ENCODE measurements at regions not wholly inside any gene's neighbourhood (a gene's known extent, or its start where the extent isn't known, plus 50 kb on each side); places are given as distances from the start of the nearest gene placed in this dataset.

GRCh38 chr3:176078906-176079305 lies 1118.4 kb downstream of the TBL1XR1 start:
- TF ChIP-seq Cebpa-rat (IDR thresholded peaks at IDR 0.05), result no peak
- no peaks in the 10 kb centered on the region for H3K27me3 ChIP-seq
- no peak overlapping the region for H3K27ac ChIP-seq
- H3K36me3 ChIP-seq, result no peaks in the 10 kb centered on the region
- H3K4me3 ChIP-seq, result no peak overlapping the region
- no peak overlapping the region for H3K4me2 ChIP-seq
- no peak overlapping the region for H3K9ac ChIP-seq
- H4K20me1 ChIP-seq, result no peaks in the 10 kb centered on the region
- no peaks in the 10 kb centered on the region for H3K9me3 ChIP-seq (replicated peaks in 1 of 11)
- peaks cover 0 to 6% (median 0%) of the 10 kb centered on the region in 10 experiments; a peak in 1 of 20 replicates for H3K4me1 ChIP-seq

GRCh38 chr3:176075491-176075890 lies 1121.8 kb downstream of the TBL1XR1 start:
- Histone ChIP-seq H3K4me3 (no peak overlapping the region), H4K20me1 (no peaks in the 10 kb centered on the region), H3K36me3 (no peaks in the 10 kb centered on the region), H3K9me3 (replicated peaks in 1 of 11) (no peaks in the 10 kb centered on the region), H3K4me2 (no peak overlapping the region), H3K4me1 (peaks cover 0 to 6% (median 0%) of the 10 kb centered on the region in 10 experiments; a peak in 1 of 20 replicates), H3K27me3 (no peaks in the 10 kb centered on the region), H3K27ac (no peak overlapping the region), H3K9ac (no peak overlapping the region)
- no peak for TF ChIP-seq Cebpa-rat (IDR thresholded peaks at IDR 0.05)

DNA sequence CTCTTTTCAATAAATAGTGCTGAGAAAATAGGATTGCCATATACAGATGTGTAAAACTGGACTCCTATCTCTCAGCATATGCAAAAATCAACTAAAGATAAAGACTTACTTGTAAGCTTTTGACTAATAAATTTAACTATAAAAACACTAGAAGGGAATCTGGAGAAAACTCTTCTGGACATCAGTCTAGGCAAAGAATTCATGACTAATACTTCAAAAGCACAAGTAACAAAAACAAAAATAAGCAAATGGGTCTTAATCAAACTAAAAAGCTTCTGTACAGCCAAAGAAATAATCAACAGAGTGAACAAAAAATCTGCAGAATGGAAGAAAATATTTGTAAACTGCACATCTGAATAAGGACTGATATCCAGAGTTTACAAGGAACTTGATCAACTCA lies 1122.2 kb downstream of the TBL1XR1 start:
- no peaks in the 10 kb centered on the region for H3K27me3 ChIP-seq
- no peaks in the 10 kb centered on the region for H3K9me3 ChIP-seq (replicated peaks in 1 of 11)
- H3K4me2 ChIP-seq, result no peak overlapping the region
- H4K20me1 ChIP-seq, result no peaks in the 10 kb centered on the region
- H3K4me3 ChIP-seq, result no peak overlapping the region
- peaks cover 0 to 6% (median 0%) of the 10 kb centered on the region in 10 experiments; a peak in 1 of 20 replicates for H3K4me1 ChIP-seq
- no peak for TF ChIP-seq Cebpa-rat (IDR thresholded peaks at IDR 0.05)
- H3K27ac ChIP-seq, result no peak overlapping the region
- H3K36me3 ChIP-seq, result no peaks in the 10 kb centered on the region
- H3K9ac ChIP-seq, result no peak overlapping the region

- H3K36me3 ChIP-seq, result no peaks in the 10 kb centered on the region
- H3K27ac ChIP-seq, result no peak overlapping the region
- H3K4me1 ChIP-seq, result peaks cover 0 to 5% (median 0%) of the 10 kb centered on the region in 10 experiments; a peak in 1 of 20 replicates
- no peaks in the 10 kb centered on the region for H3K27me3 ChIP-seq
- no peaks in the 10 kb centered on the region for H4K20me1 ChIP-seq
- H3K9ac ChIP-seq, result no peak overlapping the region
- TF ChIP-seq Cebpa-rat (IDR thresholded peaks at IDR 0.05), result no peak
- H3K4me2 ChIP-seq, result no peak overlapping the region
- H3K9me3 ChIP-seq (replicated peaks in 1 of 11), result no peaks in the 10 kb centered on the region
- H3K4me3 ChIP-seq, result no peak overlapping the region
Observed at GRCh38 chr3:176074096-176074495, 1123.2 kb downstream of the TBL1XR1 start.

DNA sequence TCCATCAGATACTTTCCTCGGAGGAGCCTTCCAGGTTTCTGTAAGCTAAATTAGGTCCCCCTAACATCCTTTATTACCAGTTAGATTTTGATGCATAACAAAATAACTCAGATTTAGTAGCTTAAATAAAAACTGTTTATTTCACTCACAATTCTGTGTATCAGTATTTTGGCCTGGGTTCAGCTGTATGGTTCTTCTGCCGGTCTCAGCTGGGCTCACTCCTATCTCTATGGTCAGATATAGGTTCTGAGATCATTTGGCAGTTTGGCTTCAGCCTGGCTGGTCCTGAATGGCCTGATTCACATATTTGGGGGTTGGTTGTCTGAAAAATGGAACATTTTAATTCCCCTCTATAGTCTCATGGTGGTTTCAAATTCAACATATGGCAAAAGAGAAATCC lies 1125.3 kb downstream of the TBL1XR1 start:
- H3K4me3 ChIP-seq, result no peak overlapping the region
- H3K27me3 ChIP-seq, result no peaks in the 10 kb centered on the region
- no peak overlapping the region for H3K27ac ChIP-seq
- no peak overlapping the region for H3K9ac ChIP-seq
- no peak for TF ChIP-seq Cebpa-rat (IDR thresholded peaks at IDR 0.05)
- no peak overlapping the region for H3K4me2 ChIP-seq
- no peaks in the 10 kb centered on the region for H4K20me1 ChIP-seq
- H3K4me1 ChIP-seq, result no peaks in the 10 kb centered on the region
- no peaks in the 10 kb centered on the region for H3K36me3 ChIP-seq
- no peaks in the 10 kb centered on the region for H3K9me3 ChIP-seq (replicated peaks in 1 of 11)

- Histone ChIP-seq H3K4me2 (no peak overlapping the region), H3K27ac (no peak overlapping the region), H3K4me1 (no peaks in the 10 kb centered on the region), H3K4me3 (no peak overlapping the region), H3K27me3 (no peaks in the 10 kb centered on the region), H3K9ac (no peak overlapping the region), H4K20me1 (no peaks in the 10 kb centered on the region), H3K9me3 (replicated peaks in 1 of 11) (no peaks in the 10 kb centered on the region), H3K36me3 (no peaks in the 10 kb centered on the region)
- no peak for TF ChIP-seq Cebpa-rat (IDR thresholded peaks at IDR 0.05)
Observed at GRCh38 chr3:176068750-176069149, 1128.5 kb downstream of the TBL1XR1 start.

DNA sequence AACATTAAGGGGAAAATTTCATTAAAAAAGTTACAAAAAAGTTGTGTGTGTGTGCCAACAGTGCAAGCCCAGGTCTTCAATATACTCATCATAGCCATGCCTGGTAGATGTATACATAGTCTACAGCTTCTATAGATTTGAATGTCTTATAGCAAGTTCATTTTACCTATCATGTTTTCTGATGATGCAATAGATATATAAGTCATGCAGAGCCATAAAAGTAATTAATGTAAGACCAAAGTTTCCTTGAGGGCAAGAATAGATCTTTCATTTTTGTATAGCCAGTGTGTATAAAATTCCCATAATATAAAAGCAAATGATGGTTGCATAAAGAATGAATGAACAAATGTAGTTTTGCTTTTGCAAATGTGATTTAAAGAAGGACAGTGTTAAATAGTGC lies 1138.4 kb downstream of the TBL1XR1 start:
- Histone ChIP-seq H3K27ac (no peak overlapping the region), H3K4me2 (no peak overlapping the region), H3K4me3 (no peak overlapping the region), H3K27me3 (no peaks in the 10 kb centered on the region), H3K4me1 (no peaks in the 10 kb centered on the region), H3K36me3 (no peaks in the 10 kb centered on the region), H3K9me3 (replicated peaks in 1 of 11) (no peaks in the 10 kb centered on the region), H4K20me1 (no peaks in the 10 kb centered on the region), H3K9ac (no peak overlapping the region)
- TF ChIP-seq Cebpa-rat (IDR thresholded peaks at IDR 0.05), result no peak

- H4K20me1 ChIP-seq, result no peaks in the 10 kb centered on the region
- H3K4me2 ChIP-seq, result no peak overlapping the region
- H3K9me3 ChIP-seq (replicated peaks in 1 of 11), result no peaks in the 10 kb centered on the region
- no peak for TF ChIP-seq Cebpa-rat (IDR thresholded peaks at IDR 0.05)
- no peak overlapping the region for H3K9ac ChIP-seq
- H3K4me1 ChIP-seq, result no peaks in the 10 kb centered on the region
- no peak overlapping the region for H3K4me3 ChIP-seq
- no peak overlapping the region for H3K27ac ChIP-seq
- H3K27me3 ChIP-seq, result no peaks in the 10 kb centered on the region
- H3K36me3 ChIP-seq, result no peaks in the 10 kb centered on the region
Observed at GRCh38 chr3:176055836-176056235, 1141.4 kb downstream of the TBL1XR1 start.

GRCh38 chr3:176051766-176052165 lies 1145.5 kb downstream of the TBL1XR1 start:
- no peak for TF ChIP-seq Cebpa-rat (IDR thresholded peaks at IDR 0.05)
- Histone ChIP-seq H3K27me3 (no peaks in the 10 kb centered on the region), H3K4me3 (no peak overlapping the region), H3K27ac (no peak overlapping the region), H3K9ac (no peak overlapping the region), H3K9me3 (replicated peaks in 1 of 11) (no peaks in the 10 kb centered on the region), H3K36me3 (no peaks in the 10 kb centered on the region), H4K20me1 (no peaks in the 10 kb centered on the region), H3K4me2 (no peak overlapping the region), H3K4me1 (no peaks in the 10 kb centered on the region)

GRCh38 chr3:176046703-176047102 lies 1150.6 kb downstream of the TBL1XR1 start:
- Histone ChIP-seq H3K9me3 (replicated peaks in 1 of 11) (no peaks in the 10 kb centered on the region), H3K4me3 (no peak overlapping the region), H3K27ac (no peak overlapping the region), H3K36me3 (no peaks in the 10 kb centered on the region), H3K4me2 (no peak overlapping the region), H3K4me1 (0 out of 20 replicates have a peak, but pooled peaks cover 0 to 10% (median 0%) of the 10 kb centered on the region in 10 experiments), H4K20me1 (no peaks in the 10 kb centered on the region), H3K9ac (no peak overlapping the region), H3K27me3 (no peaks in the 10 kb centered on the region)
- TF ChIP-seq Cebpa-rat (IDR thresholded peaks at IDR 0.05), result no peak

Measured in BLaER1 treated with 17β-estradiol and CSF1 and Interleukin-3, amounts not matched to agents 10 nM and 100 nM (cell line).